DMS153 treated with DMSO at 0.1 percent for 48 hours (cell line): ENCODE measurements at regions not wholly inside any gene's neighbourhood (a gene's known extent, or its start where the extent isn't known, plus 50 kb on each side); places are given as distances from the start of the nearest gene placed in this dataset.

Experiments used
- DNase-seq: peaks from one replicate; lab custom pipeline; 2025; ENCODE audit not compliant: unreplicated experiment; lab: John Stamatoyannopoulos, UW

- no peak for DNase-seq
Measured at GRCh38 chr13:60794751-60795150, 397.7 kb downstream of the TDRD3 start.

GRCh38 chr13:60790620-60791019, 393.6 kb downstream of the TDRD3 start:
- no peak for DNase-seq

- DNase-seq = no peak
Measured at GRCh38 chr13:60788156-60788829, 391.3 kb downstream of the TDRD3 start.

- DNase-seq = no peak
Measured at GRCh38 chr13:60787083-60787482, 390.1 kb downstream of the TDRD3 start.

GRCh38 chr13:60772726-60773125, 375.7 kb downstream of the TDRD3 start:
- DNase-seq = no peak

- DNase-seq = no peak
Measured at GRCh38 chr13:60765700-60766411, 368.8 kb downstream of the TDRD3 start.

- DNase-seq = no peak
Measured at GRCh38 chr13:60759499-60759898, 362.5 kb downstream of the TDRD3 start.

- DNase-seq = no peak
Measured at GRCh38 chr13:60758637-60759036, 361.6 kb downstream of the TDRD3 start.

GRCh38 chr13:60757501-60758215, 360.6 kb downstream of the TDRD3 start:
- DNase-seq = no peak

- no peak for DNase-seq
Measured at GRCh38 chr13:60756306-60756705, 359.3 kb downstream of the TDRD3 start.

- DNase-seq = no peak
Measured at GRCh38 chr13:60755380-60756163, 358.6 kb downstream of the TDRD3 start.

GRCh38 chr13:60754211-60755090, 357.4 kb downstream of the TDRD3 start:
- no peak for DNase-seq

- DNase-seq = no peak
Measured at GRCh38 chr13:60753641-60754040, 356.6 kb downstream of the TDRD3 start.

GRCh38 chr13:60745343-60745742, 348.3 kb downstream of the TDRD3 start:
- no peak for DNase-seq

GRCh38 chr13:60733933-60734332, 336.9 kb downstream of the TDRD3 start:
- DNase-seq = no peak

GRCh38 chr13:60727140-60727539, 330.1 kb downstream of the TDRD3 start:
- DNase-seq = no peak

- no peak for DNase-seq
Measured at GRCh38 chr13:60721063-60721462, 324.0 kb downstream of the TDRD3 start.

GRCh38 chr13:60720590-60720989, 323.6 kb downstream of the TDRD3 start:
- no peak for DNase-seq

GRCh38 chr13:60716313-60716712, 319.3 kb downstream of the TDRD3 start:
- DNase-seq = no peak

- no peak for DNase-seq
Measured at GRCh38 chr13:60707878-60708277, 310.9 kb downstream of the TDRD3 start.
